Gastroesophageal sphincter (tissue), 3 donors: ENCODE measurements at regions not wholly inside any gene's neighbourhood (a gene's known extent, or its start where the extent isn't known, plus 50 kb on each side); places are given as distances from the start of the nearest gene placed in this dataset.

Source experiments
- EP300 ChIP-seq: sonication (generic); formaldehyde crosslinking; IDR thresholded peaks from one replicate; pipeline ENCODE4 v1.6.1; 2017; ENCODE audit warnings: antibody characterized with exemption, mild to moderate bottlenecking
- POLR2A ChIP-seq, 2 donors: fragments of 450-650 bp; IDR thresholded peaks; one replicate each; pipeline ENCODE4 v1.6.1; 2017; ENCODE audit warnings: antibody characterized with exemption in 2 of 2, mild to moderate bottlenecking in 2 of 2, moderate library complexity in 1 of 2
- TF ChIP-seq, protein P1 (sequence below), 4 experiments: fragments of 200-600 bp in 2 of 4; fragments of 450-650 bp in 2 of 4; sonication (generic) in 1 of 4; IDR thresholded peaks; one replicate each; pipeline ENCODE4 v1.5.1; 2017 to 2019; ENCODE audit warnings: antibody characterized with exemption in 4 of 4, mild to moderate bottlenecking in 2 of 4, moderate library complexity in 2 of 4

GRCh38 chr9:103661663-103662062 lies 432.4 kb upstream of the SMC2 start:
- TF ChIP-seq EP300 (no peak), POLR2A (IDR thresholded peaks at IDR 0.05) (no peak)
- TF ChIP-seq, protein P1, sequence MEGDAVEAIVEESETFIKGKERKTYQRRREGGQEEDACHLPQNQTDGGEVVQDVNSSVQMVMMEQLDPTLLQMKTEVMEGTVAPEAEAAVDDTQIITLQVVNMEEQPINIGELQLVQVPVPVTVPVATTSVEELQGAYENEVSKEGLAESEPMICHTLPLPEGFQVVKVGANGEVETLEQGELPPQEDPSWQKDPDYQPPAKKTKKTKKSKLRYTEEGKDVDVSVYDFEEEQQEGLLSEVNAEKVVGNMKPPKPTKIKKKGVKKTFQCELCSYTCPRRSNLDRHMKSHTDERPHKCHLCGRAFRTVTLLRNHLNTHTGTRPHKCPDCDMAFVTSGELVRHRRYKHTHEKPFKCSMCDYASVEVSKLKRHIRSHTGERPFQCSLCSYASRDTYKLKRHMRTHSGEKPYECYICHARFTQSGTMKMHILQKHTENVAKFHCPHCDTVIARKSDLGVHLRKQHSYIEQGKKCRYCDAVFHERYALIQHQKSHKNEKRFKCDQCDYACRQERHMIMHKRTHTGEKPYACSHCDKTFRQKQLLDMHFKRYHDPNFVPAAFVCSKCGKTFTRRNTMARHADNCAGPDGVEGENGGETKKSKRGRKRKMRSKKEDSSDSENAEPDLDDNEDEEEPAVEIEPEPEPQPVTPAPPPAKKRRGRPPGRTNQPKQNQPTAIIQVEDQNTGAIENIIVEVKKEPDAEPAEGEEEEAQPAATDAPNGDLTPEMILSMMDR (IDR thresholded peaks at IDR 0.05): no peak
